ENCODE measurements at regions not wholly inside any gene's neighbourhood (a gene's known extent, or its start where the extent isn't known, plus 50 kb on each side); places are given as distances from the start of the nearest gene placed in this dataset.

- intact Hi-C loops (cut with DNase I), result no loop called here
- DNase-seq (no peak), ATAC-seq (no peak)
- Histone ChIP-seq H3K9me3 (no peaks in the 10 kb centered on the region), H3K36me3 (no peaks in the 10 kb centered on the region), H3K27me3 (no peaks in the 10 kb centered on the region), H3K4me3 (no peak overlapping the region), H3K27ac (no peak overlapping the region), H3K4me1 (no peaks in the 10 kb centered on the region)
- TF ChIP-seq, protein P1, sequence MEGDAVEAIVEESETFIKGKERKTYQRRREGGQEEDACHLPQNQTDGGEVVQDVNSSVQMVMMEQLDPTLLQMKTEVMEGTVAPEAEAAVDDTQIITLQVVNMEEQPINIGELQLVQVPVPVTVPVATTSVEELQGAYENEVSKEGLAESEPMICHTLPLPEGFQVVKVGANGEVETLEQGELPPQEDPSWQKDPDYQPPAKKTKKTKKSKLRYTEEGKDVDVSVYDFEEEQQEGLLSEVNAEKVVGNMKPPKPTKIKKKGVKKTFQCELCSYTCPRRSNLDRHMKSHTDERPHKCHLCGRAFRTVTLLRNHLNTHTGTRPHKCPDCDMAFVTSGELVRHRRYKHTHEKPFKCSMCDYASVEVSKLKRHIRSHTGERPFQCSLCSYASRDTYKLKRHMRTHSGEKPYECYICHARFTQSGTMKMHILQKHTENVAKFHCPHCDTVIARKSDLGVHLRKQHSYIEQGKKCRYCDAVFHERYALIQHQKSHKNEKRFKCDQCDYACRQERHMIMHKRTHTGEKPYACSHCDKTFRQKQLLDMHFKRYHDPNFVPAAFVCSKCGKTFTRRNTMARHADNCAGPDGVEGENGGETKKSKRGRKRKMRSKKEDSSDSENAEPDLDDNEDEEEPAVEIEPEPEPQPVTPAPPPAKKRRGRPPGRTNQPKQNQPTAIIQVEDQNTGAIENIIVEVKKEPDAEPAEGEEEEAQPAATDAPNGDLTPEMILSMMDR (IDR thresholded peaks at IDR 0.05), result no peak
Measured at GRCh38 chr11:96925862-96926261, 536.0 kb downstream of the JRKL start.

DNA sequence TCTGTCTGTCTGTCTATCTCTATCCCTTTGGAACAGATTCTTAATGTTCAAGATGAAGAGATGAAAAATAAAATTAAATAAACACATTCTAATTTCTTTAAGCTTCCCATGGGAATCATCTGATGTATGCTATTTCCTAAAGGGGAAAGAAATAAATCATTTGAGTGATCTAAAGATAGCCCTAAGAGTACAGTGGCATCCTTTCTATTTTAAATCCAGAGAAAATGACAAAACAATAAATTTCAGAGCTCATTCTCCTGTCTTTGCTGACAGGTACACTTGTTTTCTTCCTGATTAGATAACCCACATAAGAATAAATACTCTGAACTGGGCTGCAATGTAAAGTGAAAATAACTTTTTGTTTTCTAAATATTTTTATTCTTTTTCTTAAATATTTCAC is 550.4 kb downstream of the JRKL start:
- H3K9me3 ChIP-seq, result no peaks in the 10 kb centered on the region
- DNase-seq (no peak), ATAC-seq (no peak)
- TF ChIP-seq, protein P1 (IDR thresholded peaks at IDR 0.05), result no peak
- H3K4me1 ChIP-seq, result no peaks in the 10 kb centered on the region
- H3K36me3 ChIP-seq, result no peaks in the 10 kb centered on the region
- no peak overlapping the region for H3K27ac ChIP-seq
- H3K27me3 ChIP-seq, result no peaks in the 10 kb centered on the region
- no peak overlapping the region for H3K4me3 ChIP-seq
- intact Hi-C loops (cut with DNase I), result no loop called here

- Histone ChIP-seq H3K9me3 (no peaks in the 10 kb centered on the region), H3K27ac (no peak overlapping the region), H3K36me3 (no peaks in the 10 kb centered on the region), H3K27me3 (no peaks in the 10 kb centered on the region), H3K4me3 (no peak overlapping the region), H3K4me1 (no peaks in the 10 kb centered on the region)
- ATAC-seq (no peak), DNase-seq (no peak)
- intact Hi-C loops (cut with DNase I), result no loop called here
- TF ChIP-seq, protein P1 (IDR thresholded peaks at IDR 0.05), result no peak
Measured at GRCh38 chr11:96942855-96943254, 553.0 kb downstream of the JRKL start.

GRCh38 chr11:96943970-96944369 is 554.2 kb downstream of the JRKL start:
- Histone ChIP-seq H3K4me3 (no peak overlapping the region), H3K4me1 (no peaks in the 10 kb centered on the region), H3K27me3 (no peaks in the 10 kb centered on the region), H3K27ac (no peak overlapping the region), H3K36me3 (no peaks in the 10 kb centered on the region), H3K9me3 (no peaks in the 10 kb centered on the region)
- TF ChIP-seq, protein P1 (IDR thresholded peaks at IDR 0.05), result no peak
- intact Hi-C loops (cut with DNase I), result no loop called here
- DNase-seq (no peak), ATAC-seq (no peak)

GRCh38 chr11:96948066-96948465 is 558.3 kb downstream of the JRKL start:
- Histone ChIP-seq H3K4me1 (no peaks in the 10 kb centered on the region), H3K9me3 (no peaks in the 10 kb centered on the region), H3K4me3 (no peak overlapping the region), H3K27me3 (no peaks in the 10 kb centered on the region), H3K27ac (no peak overlapping the region), H3K36me3 (no peaks in the 10 kb centered on the region)
- intact Hi-C loops (cut with DNase I), result no loop called here
- ATAC-seq (no peak), DNase-seq (no peak)
- TF ChIP-seq, protein P1 (IDR thresholded peaks at IDR 0.05), result no peak

DNA sequence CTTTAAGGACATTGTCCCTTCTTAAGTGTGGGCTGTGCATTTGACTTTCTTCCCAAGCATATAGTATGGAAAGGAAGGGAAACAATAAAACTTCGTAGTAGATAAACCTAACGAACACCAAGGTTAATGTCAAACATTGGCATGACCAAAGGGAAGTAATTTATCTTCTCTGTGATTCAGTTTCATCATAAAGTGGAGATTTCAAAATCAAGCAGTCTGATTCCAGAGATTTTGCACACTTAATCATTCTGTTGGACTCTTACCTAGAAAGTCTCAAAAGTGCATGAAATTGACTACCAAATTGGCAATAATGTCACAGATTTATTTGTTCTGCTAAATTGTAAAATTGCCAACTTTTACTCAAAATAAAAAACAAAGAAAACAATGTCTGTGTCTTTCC is 559.7 kb downstream of the JRKL start:
- Histone ChIP-seq H3K27ac (no peak overlapping the region), H3K4me1 (no peaks in the 10 kb centered on the region), H3K4me3 (no peak overlapping the region), H3K27me3 (no peaks in the 10 kb centered on the region), H3K9me3 (no peaks in the 10 kb centered on the region), H3K36me3 (no peaks in the 10 kb centered on the region)
- DNase-seq, result no peak
- TF ChIP-seq, protein P1 (IDR thresholded peaks at IDR 0.05), result no peak
- intact Hi-C loops (cut with DNase I), result no loop called here
- no peak for ATAC-seq

All from upper lobe of right lung (tissue), 1 donor.